Testis (tissue), 2 donors: ENCODE measurements at regions not wholly inside any gene's neighbourhood (a gene's known extent, or its start where the extent isn't known, plus 50 kb on each side); places are given as distances from the start of the nearest gene placed in this dataset.

Experiments
- POLR2A ChIP-seq: fragments of 450-650 bp; IDR thresholded peaks from one replicate; pipeline ENCODE4 v1.6.1; 2017; ENCODE audit warnings: antibody characterized with exemption, mild to moderate bottlenecking, moderate library complexity
- TF ChIP-seq, protein P1 (sequence below), 3 experiments: fragments of 450-650 bp in 2 of 3; fragments of 200-600 bp in 1 of 3; sonication (generic) in 1 of 3; IDR thresholded peaks; one replicate each; pipeline ENCODE4 v1.5.1; 2016 to 2019; ENCODE audit warnings: antibody characterized with exemption in 3 of 3, mild to moderate bottlenecking in 2 of 3, moderate library complexity in 1 of 3

DNA sequence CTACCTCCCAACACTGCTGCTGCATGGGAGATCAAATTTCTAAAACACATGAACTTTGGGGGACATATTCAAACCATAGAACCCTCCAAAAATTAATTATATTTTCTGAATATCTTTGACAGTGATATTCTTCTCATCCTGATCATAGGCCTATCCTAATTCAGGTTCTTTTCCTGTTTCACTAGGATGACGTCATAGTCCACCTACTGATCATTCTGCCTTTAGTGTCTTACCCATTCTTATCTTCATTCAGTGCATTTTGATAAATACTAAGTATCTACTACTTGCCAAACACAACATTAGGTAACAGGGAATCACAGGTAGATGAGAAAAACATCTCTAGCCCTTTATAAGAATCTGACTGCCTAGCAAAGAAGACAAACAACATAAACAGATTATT lies 179.1 kb upstream of the PRLR start:
- TF ChIP-seq, protein P1, sequence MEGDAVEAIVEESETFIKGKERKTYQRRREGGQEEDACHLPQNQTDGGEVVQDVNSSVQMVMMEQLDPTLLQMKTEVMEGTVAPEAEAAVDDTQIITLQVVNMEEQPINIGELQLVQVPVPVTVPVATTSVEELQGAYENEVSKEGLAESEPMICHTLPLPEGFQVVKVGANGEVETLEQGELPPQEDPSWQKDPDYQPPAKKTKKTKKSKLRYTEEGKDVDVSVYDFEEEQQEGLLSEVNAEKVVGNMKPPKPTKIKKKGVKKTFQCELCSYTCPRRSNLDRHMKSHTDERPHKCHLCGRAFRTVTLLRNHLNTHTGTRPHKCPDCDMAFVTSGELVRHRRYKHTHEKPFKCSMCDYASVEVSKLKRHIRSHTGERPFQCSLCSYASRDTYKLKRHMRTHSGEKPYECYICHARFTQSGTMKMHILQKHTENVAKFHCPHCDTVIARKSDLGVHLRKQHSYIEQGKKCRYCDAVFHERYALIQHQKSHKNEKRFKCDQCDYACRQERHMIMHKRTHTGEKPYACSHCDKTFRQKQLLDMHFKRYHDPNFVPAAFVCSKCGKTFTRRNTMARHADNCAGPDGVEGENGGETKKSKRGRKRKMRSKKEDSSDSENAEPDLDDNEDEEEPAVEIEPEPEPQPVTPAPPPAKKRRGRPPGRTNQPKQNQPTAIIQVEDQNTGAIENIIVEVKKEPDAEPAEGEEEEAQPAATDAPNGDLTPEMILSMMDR (IDR thresholded peaks at IDR 0.05), result no peak
- no peak for TF ChIP-seq POLR2A
